ENCODE measurements at regions not wholly inside any gene's neighbourhood (a gene's known extent, or its start where the extent isn't known, plus 50 kb on each side); places are given as distances from the start of the nearest gene placed in this dataset.

DNA sequence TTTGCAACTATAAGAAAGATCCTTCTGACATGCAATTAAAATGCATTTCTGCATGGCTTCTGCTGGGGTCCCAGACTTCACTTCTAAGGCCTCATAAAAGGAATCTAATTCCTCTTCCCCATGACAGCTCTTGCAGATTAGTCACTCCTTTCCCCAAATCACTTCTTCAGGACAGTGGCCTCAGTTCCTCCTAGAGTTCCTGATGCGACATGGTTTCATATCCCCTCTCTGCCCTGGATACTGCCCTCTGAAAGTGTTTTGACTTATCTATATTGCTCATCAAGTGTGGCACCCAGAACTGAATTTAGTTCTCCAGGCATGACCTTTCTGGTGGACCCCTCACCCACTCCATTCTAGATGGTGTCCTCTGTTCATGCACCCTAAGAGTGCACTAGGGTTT, 238.1 kb downstream of the FOXO1 start:
- Mint-ChIP-seq H3K9me3 (ENCODE audit: low read depth) (no peaks in the 10 kb centered on the region), H3K36me3 (ENCODE audit: insufficient read depth) (no peaks in the 10 kb centered on the region), H3K27ac (no peak overlapping the region), H3K4me3 (ENCODE audit: low read depth) (no peak overlapping the region), H3K27me3 (no peaks in the 10 kb centered on the region), H3K4me1 (ENCODE audit: low read depth) (no peaks in the 10 kb centered on the region)
- TF ChIP-seq, protein P1, sequence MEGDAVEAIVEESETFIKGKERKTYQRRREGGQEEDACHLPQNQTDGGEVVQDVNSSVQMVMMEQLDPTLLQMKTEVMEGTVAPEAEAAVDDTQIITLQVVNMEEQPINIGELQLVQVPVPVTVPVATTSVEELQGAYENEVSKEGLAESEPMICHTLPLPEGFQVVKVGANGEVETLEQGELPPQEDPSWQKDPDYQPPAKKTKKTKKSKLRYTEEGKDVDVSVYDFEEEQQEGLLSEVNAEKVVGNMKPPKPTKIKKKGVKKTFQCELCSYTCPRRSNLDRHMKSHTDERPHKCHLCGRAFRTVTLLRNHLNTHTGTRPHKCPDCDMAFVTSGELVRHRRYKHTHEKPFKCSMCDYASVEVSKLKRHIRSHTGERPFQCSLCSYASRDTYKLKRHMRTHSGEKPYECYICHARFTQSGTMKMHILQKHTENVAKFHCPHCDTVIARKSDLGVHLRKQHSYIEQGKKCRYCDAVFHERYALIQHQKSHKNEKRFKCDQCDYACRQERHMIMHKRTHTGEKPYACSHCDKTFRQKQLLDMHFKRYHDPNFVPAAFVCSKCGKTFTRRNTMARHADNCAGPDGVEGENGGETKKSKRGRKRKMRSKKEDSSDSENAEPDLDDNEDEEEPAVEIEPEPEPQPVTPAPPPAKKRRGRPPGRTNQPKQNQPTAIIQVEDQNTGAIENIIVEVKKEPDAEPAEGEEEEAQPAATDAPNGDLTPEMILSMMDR (IDR thresholded peaks at IDR 0.05; ENCODE audit: unreplicated experiment), result no peak
- DNase-seq (ENCODE audit: low spot score, unreplicated experiment), result no peak

GRCh38 chr13:40429706-40430545, 236.5 kb downstream of the FOXO1 start:
- H3K27me3 Mint-ChIP-seq, result no peaks in the 10 kb centered on the region
- H3K4me3 Mint-ChIP-seq (ENCODE audit: low read depth), result no peak overlapping the region

DNA sequence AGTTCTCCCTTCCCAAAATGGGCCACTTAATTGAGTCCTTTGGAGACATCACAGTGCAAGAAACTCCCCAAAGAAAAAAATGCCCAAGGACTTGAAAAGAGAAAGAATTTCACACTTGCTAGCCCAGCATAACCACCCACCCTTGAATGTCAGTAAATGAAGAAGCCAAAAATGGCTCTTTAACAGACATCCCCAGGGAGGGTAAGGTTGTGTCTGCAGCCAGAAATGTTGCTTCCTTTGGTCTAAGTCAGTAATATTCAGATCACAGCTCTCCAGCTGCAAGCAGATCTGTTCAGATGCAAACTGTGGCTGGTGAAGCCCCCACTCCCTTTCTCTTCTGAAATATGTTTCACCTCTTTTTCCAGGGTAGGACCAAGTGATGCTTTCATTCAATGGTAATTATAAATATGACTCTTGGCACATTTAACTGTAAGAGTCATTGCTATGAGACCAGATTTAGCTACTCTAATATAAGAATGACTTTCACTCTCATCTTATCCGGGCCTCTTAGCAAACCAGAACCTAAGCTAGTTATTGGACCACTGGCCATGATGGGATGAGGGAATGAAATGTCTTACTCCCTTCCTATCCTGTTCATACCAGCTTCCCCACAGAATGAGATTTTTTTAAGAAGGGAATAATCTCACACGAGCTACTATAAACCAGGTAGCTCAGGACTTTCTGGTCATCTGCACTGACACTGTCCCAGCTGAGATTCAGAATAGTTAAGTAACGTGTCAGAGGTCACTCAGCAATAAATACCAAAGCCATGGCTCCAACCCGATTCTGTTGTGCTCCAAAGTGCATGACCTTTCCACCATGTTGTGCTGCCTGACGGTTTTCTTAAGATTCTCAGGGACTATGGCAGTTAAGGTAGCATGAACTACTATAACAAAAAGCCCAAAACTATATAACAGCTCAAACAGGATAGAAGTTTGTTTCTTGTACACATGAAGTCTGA, 234.1 kb downstream of the FOXO1 start:
- no peak for DNase-seq (ENCODE audit: low spot score, unreplicated experiment)

More at GRCh38 chr13:40429706-40430545, 236.5 kb downstream of the FOXO1 start:
- Mint-ChIP-seq H3K27ac (no peak overlapping the region), H3K9me3 (ENCODE audit: low read depth) (no peaks in the 10 kb centered on the region), H3K36me3 (ENCODE audit: insufficient read depth) (no peaks in the 10 kb centered on the region), H3K4me1 (ENCODE audit: low read depth) (peaks cover under 1% of the 10 kb centered on the region)
- DNase-seq (ENCODE audit: low spot score, unreplicated experiment), result no peak
- TF ChIP-seq, protein P1 (IDR thresholded peaks at IDR 0.05; ENCODE audit: unreplicated experiment), result no peak

GRCh38 chr13:40433001-40433400, 233.4 kb downstream of the FOXO1 start:
- no peak for DNase-seq (ENCODE audit: low spot score, unreplicated experiment)
- no peaks in the 10 kb centered on the region for H3K27me3 Mint-ChIP-seq
- TF ChIP-seq, protein P1 (IDR thresholded peaks at IDR 0.05; ENCODE audit: unreplicated experiment), result no peak
- peaks cover 2% of the 10 kb centered on the region for H3K4me1 Mint-ChIP-seq (ENCODE audit: low read depth)
- H3K4me3 Mint-ChIP-seq (ENCODE audit: low read depth), result no peak overlapping the region
- H3K9me3 Mint-ChIP-seq (ENCODE audit: low read depth), result no peaks in the 10 kb centered on the region
- H3K27ac Mint-ChIP-seq, result no peak overlapping the region
- H3K36me3 Mint-ChIP-seq (ENCODE audit: insufficient read depth), result no peaks in the 10 kb centered on the region

More for the DNA sequence above, 234.1 kb downstream of the FOXO1 start:
- Mint-ChIP-seq H3K27ac (no peak overlapping the region), H3K9me3 (ENCODE audit: low read depth) (no peaks in the 10 kb centered on the region), H3K27me3 (no peaks in the 10 kb centered on the region), H3K36me3 (ENCODE audit: insufficient read depth) (no peaks in the 10 kb centered on the region), H3K4me3 (ENCODE audit: low read depth) (no peak overlapping the region), H3K4me1 (ENCODE audit: low read depth) (peaks cover 2% of the 10 kb centered on the region)
- TF ChIP-seq, protein P1 (IDR thresholded peaks at IDR 0.05; ENCODE audit: unreplicated experiment), result no peak

DNA sequence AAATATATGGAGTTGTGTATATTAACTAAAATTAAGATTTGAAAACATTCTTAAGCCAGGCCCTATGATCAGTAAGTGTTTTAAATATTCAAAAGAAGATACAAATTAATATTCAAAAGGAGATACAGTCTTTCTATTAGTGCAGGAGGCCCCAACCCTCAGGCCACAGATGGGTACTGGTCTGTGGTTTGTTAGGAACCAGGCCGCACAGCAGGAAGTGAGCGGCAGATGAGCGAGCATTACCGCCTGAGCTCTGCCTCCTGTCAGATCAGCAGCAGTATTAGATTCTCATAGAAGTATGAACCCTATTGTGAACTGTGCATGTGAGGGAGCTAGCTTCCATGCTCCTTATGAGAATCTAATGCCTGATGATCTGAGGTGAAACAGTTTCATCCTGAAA, 232.9 kb downstream of the FOXO1 start:
- Mint-ChIP-seq H3K36me3 (ENCODE audit: insufficient read depth) (no peaks in the 10 kb centered on the region), H3K4me1 (ENCODE audit: low read depth) (peaks cover 4% of the 10 kb centered on the region), H3K27ac (no peak overlapping the region)

More for the DNA sequence above, 232.9 kb downstream of the FOXO1 start:
- DNase-seq (ENCODE audit: low spot score, unreplicated experiment), result no peak
- no peaks in the 10 kb centered on the region for H3K9me3 Mint-ChIP-seq (ENCODE audit: low read depth)
- TF ChIP-seq, protein P1 (IDR thresholded peaks at IDR 0.05; ENCODE audit: unreplicated experiment), result no peak
- H3K4me3 Mint-ChIP-seq (ENCODE audit: low read depth), result no peak overlapping the region
- no peaks in the 10 kb centered on the region for H3K27me3 Mint-ChIP-seq
